Testis (tissue), 2 donors: ENCODE measurements at regions not wholly inside any gene's neighbourhood (a gene's known extent, or its start where the extent isn't known, plus 50 kb on each side); places are given as distances from the start of the nearest gene placed in this dataset.

Source experiments
- POLR2A ChIP-seq: fragments of 450-650 bp; IDR thresholded peaks from one replicate; pipeline ENCODE4 v1.6.1; 2017; ENCODE audit warnings: antibody characterized with exemption, mild to moderate bottlenecking, moderate library complexity
- TF ChIP-seq, protein P1 (sequence below), 3 experiments: fragments of 450-650 bp in 2 of 3; fragments of 200-600 bp in 1 of 3; sonication (generic) in 1 of 3; IDR thresholded peaks; one replicate each; pipeline ENCODE4 v1.5.1; 2016 to 2019; ENCODE audit warnings: antibody characterized with exemption in 3 of 3, mild to moderate bottlenecking in 2 of 3, moderate library complexity in 1 of 3

DNA sequence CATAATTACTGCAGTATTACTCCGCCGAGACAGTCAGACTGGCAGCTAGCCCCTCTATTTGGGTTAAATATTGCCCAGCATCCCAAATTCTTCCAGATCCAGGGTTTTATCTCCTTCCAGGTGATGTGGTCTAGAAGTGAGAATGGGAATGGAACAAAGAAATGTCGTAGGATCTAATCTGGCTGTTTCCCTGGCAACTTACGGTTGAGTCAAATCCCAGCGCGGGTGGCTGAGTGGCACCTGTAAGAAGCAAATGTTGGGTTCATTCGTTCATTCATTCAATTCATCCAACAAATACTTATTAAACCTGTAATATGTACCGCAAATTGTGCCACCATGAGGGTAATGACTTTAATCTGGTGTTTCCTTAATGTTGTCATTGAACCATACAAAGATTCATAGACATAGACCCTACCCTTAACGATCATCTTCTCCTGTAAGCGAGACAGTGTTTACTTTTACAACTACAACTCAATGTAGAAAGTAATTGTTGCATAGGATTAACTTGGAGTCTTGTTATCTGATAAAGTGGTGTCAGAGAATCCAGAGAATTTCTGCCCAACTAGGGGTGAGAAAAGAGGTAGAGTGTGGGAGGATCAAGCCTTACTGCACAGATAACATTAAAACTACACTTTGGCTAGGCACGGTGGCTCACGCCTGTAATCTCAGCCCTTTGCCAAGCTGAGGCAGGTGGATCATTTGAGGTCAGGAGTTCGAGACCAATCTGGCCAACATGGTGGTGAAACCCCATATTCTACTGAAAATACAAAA lies 91.3 kb upstream of the ADGRF1 start:
- TF ChIP-seq, protein P1, sequence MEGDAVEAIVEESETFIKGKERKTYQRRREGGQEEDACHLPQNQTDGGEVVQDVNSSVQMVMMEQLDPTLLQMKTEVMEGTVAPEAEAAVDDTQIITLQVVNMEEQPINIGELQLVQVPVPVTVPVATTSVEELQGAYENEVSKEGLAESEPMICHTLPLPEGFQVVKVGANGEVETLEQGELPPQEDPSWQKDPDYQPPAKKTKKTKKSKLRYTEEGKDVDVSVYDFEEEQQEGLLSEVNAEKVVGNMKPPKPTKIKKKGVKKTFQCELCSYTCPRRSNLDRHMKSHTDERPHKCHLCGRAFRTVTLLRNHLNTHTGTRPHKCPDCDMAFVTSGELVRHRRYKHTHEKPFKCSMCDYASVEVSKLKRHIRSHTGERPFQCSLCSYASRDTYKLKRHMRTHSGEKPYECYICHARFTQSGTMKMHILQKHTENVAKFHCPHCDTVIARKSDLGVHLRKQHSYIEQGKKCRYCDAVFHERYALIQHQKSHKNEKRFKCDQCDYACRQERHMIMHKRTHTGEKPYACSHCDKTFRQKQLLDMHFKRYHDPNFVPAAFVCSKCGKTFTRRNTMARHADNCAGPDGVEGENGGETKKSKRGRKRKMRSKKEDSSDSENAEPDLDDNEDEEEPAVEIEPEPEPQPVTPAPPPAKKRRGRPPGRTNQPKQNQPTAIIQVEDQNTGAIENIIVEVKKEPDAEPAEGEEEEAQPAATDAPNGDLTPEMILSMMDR (IDR thresholded peaks at IDR 0.05), result no peak
- TF ChIP-seq POLR2A, result no peak
